Vagina (tissue), 2 donors: ENCODE measurements at regions not wholly inside any gene's neighbourhood (a gene's known extent, or its start where the extent isn't known, plus 50 kb on each side); places are given as distances from the start of the nearest gene placed in this dataset.

Source experiments
- POLR2A ChIP-seq, 2 donors: fragments of 450-650 bp; IDR thresholded peaks; one replicate each; pipeline ENCODE4 v1.6.1; 2017; ENCODE audit warnings: antibody characterized with exemption in 2 of 2, mild to moderate bottlenecking in 2 of 2, moderate library complexity in 2 of 2
- POLR2AphosphoS5 ChIP-seq, 2 donors: sonication (generic); formaldehyde crosslinking; IDR thresholded peaks; one replicate each; pipeline ENCODE4 v1.9.0; 2017; ENCODE audit warnings: antibody characterized with exemption in 2 of 2, mild to moderate bottlenecking in 2 of 2, low read depth in 1 of 2; ENCODE audit not compliant: insufficient read depth in 1 of 2
- TF ChIP-seq, protein P1 (sequence below), 3 experiments: fragments of 450-650 bp in 2 of 3; fragments of 200-600 bp in 1 of 3; sonication (generic) in 1 of 3; IDR thresholded peaks; one replicate each; pipeline ENCODE4 v1.5.1; 2017 to 2019; ENCODE audit warnings: antibody characterized with exemption in 3 of 3, mild to moderate bottlenecking in 2 of 3, moderate library complexity in 2 of 3

DNA sequence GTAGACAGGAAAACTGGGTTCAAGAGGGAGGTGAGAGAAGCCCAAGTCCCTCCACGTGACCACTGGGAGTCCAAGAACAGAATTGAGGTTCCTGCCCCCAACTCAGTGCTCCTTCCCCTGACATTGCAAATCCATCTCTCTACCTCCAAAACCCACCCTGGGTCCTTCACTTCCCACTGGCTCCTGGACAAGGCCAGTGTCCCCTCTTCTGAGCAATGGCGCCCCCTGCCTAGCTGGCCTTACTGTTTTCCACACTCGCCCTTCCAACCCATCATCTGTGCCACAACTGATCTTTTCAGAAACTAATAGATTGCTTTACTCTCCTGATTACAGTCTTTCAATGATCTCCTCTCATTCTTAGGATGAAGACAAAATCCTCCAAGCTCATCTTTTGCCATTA lies 200.3 kb downstream of the ANKRD60 start:
- TF ChIP-seq, protein P1, sequence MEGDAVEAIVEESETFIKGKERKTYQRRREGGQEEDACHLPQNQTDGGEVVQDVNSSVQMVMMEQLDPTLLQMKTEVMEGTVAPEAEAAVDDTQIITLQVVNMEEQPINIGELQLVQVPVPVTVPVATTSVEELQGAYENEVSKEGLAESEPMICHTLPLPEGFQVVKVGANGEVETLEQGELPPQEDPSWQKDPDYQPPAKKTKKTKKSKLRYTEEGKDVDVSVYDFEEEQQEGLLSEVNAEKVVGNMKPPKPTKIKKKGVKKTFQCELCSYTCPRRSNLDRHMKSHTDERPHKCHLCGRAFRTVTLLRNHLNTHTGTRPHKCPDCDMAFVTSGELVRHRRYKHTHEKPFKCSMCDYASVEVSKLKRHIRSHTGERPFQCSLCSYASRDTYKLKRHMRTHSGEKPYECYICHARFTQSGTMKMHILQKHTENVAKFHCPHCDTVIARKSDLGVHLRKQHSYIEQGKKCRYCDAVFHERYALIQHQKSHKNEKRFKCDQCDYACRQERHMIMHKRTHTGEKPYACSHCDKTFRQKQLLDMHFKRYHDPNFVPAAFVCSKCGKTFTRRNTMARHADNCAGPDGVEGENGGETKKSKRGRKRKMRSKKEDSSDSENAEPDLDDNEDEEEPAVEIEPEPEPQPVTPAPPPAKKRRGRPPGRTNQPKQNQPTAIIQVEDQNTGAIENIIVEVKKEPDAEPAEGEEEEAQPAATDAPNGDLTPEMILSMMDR (IDR thresholded peaks at IDR 0.05) = no peak
- no peak for TF ChIP-seq POLR2A (IDR thresholded peaks at IDR 0.05)
- no peak for TF ChIP-seq POLR2AphosphoS5 (IDR thresholded peaks at IDR 0.05; ENCODE audit: insufficient read depth in 1 of 2, low read depth in 1 of 2)
